HCT116 (cell line): ENCODE measurements at regions not wholly inside any gene's neighbourhood (a gene's known extent, or its start where the extent isn't known, plus 50 kb on each side); places are given as distances from the start of the nearest gene placed in this dataset.

Source experiments
- ATAC-seq: fragments of 200-7000 bp; cut with Tn5 transposase; 2 replicates; pipeline ENCODE4 v1.9.1; 2020; ENCODE audit warnings: mild to moderate bottlenecking, moderate library complexity
- BruUV-seq: library from RNA; stranded (reverse); fragments of 400-500 nt; replicated peaks from 2 replicates; lab custom pipeline; 2021; lab: Mats Ljungman, UMichigan
- CTCF ChIA-PET: fragments of 300-600 bp; sonication (Branson Sonifier 250); formaldehyde crosslinking; loops from one replicate; lab custom pipeline; 2021; ENCODE audit warnings: antibody characterized with exemption; lab: Charles Lee
- POLR2A ChIA-PET: fragments of 300-600, 350-600 bp; sonication (Branson Sonifier 250); formaldehyde crosslinking; loops from one replicate; lab custom pipeline; 2021; ENCODE audit warnings: antibody characterized with exemption; lab: Charles Lee
- RAD21 ChIA-PET, 2 experiments: fragments of 300-600 bp; sonication (Branson Sonifier 250); formaldehyde crosslinking; loops; one replicate each; lab custom pipeline; 2023; ENCODE audit warnings: low total read pairs in 2 of 2; ENCODE audit not compliant: uncharacterized antibody in 2 of 2, unreplicated experiment in 2 of 2, low non-redundant PET in 1 of 2; lab: Charles Lee
- DNase-seq: peaks from one replicate; pipeline ENCODE4 v3.0.0-alpha.2; 2010; ENCODE audit warnings: low read depth, low spot score
- H2AFZ ChIP-seq: fragments of 200-600 bp; shearing (Covaris generic), sonication (generic); 2 replicates; pipeline ENCODE4 v1.6.1; 2017; ENCODE audit warnings: low read depth, mixed run types, mixed read lengths, antibody characterized with exemption, low read length; ENCODE audit not compliant: poor library complexity, severe bottlenecking
- H3K27ac ChIP-seq: 2 replicates; pipeline ENCODE4 v1.5.1; 2012; ENCODE audit warnings: low read depth, low read length
- H3K27me3 ChIP-seq: fragments of 200-600 bp; sonication (generic); 2 replicates; pipeline ENCODE4 v1.6.1; 2016; ENCODE audit warnings: mixed run types, low read length, mixed read lengths; ENCODE audit not compliant: insufficient read depth
- H3K36me3 ChIP-seq, 2 experiments: fragments of 200-500 bp in 1 of 2; fragments of 200-600 bp in 1 of 2; sonication (Bioruptor generic) in 1 of 2; sonication (generic) in 1 of 2; 2 replicates each; pipeline versions ENCODE4 v1.5.1 to v1.6.1; 2014 to 2016; ENCODE audit warnings: low read length in 2 of 2, inconsistent platforms in 1 of 2, mixed read lengths in 1 of 2, mixed run types in 1 of 2; ENCODE audit not compliant: insufficient read depth in 2 of 2, control insufficient read depth in 1 of 2
- H3K4me1 ChIP-seq, 2 experiments: fragments of 200-600 bp in 1 of 2; sonication (generic) in 1 of 2; 2 replicates each; pipeline versions ENCODE4 v1.5.1 to v1.6.1; 2012 to 2017; ENCODE audit warnings: low read length in 2 of 2, inconsistent platforms in 1 of 2, mild to moderate bottlenecking in 1 of 2, mixed read lengths in 1 of 2, mixed run types in 1 of 2, moderate library complexity in 1 of 2; ENCODE audit not compliant: insufficient read depth in 2 of 2, control insufficient read depth in 1 of 2
- H3K4me2 ChIP-seq: fragments of 200-600 bp; sonication (generic); 2 replicates; pipeline ENCODE4 v1.6.1; 2017; ENCODE audit warnings: mixed run types, low read length, mixed read lengths
- H3K4me3 ChIP-seq, 2 experiments: fragments of 200-600 bp in 1 of 2; sonication (generic) in 1 of 2; replicated peaks in 1 of 2; 2 replicates each; pipeline ENCODE4 v1.5.1; 2011 to 2016; ENCODE audit warnings: low read length in 2 of 2, control low read depth in 1 of 2, low read depth in 1 of 2, mild to moderate bottlenecking in 1 of 2, mixed read lengths in 1 of 2, mixed run types in 1 of 2
- H3K79me2 ChIP-seq: fragments of 200-600 bp; sonication (generic); 2 replicates; pipeline ENCODE4 v1.6.1; 2017; ENCODE audit warnings: mild to moderate bottlenecking, mixed run types, low read length, moderate library complexity, mixed read lengths; ENCODE audit not compliant: insufficient read depth
- H3K9ac ChIP-seq: fragments of 200-600 bp; sonication (generic); 2 replicates; pipeline ENCODE4 v1.6.1; 2016; ENCODE audit warnings: low read length, mixed read lengths
- H3K9me2 ChIP-seq: fragments of 200-600 bp; sonication (generic), shearing (Covaris generic); 2 replicates; pipeline ENCODE4 v1.6.1; 2017; ENCODE audit warnings: mixed run types, mild to moderate bottlenecking, moderate library complexity; ENCODE audit not compliant: insufficient read depth
- H3K9me3 ChIP-seq, 2 experiments: fragments of 200-500 bp in 1 of 2; fragments of 200-600 bp in 1 of 2; sonication (Bioruptor generic) in 1 of 2; sonication (generic) in 1 of 2; 2 replicates each; pipeline ENCODE4 v1.6.1; 2014 to 2017; ENCODE audit warnings: low read length in 2 of 2, mixed read lengths in 2 of 2, inconsistent platforms in 1 of 2, low read depth in 1 of 2, mild to moderate bottlenecking in 1 of 2, mixed run types in 1 of 2, moderate library complexity in 1 of 2; ENCODE audit not compliant: control insufficient read depth in 1 of 2, insufficient read depth in 1 of 2
- H4K20me1 ChIP-seq: fragments of 200-600 bp; sonication (generic), shearing (Covaris generic); 2 replicates; pipeline ENCODE4 v1.6.1; 2017; ENCODE audit warnings: mixed run types, mild to moderate bottlenecking, moderate library complexity; ENCODE audit not compliant: insufficient read depth
- CBX3 ChIP-seq: IDR thresholded peaks from 2 replicates; pipeline ENCODE4 v1.6.1; 2012; ENCODE audit warnings: low read depth
- CEBPB ChIP-seq: IDR thresholded peaks from 2 replicates; pipeline ENCODE4 v1.6.1; 2012; ENCODE audit warnings: low read depth
- CTCF ChIP-seq, 3 experiments: fragments of 200-600 bp in 1 of 3; sonication (generic) in 1 of 3; IDR thresholded peaks in 2 of 3; conservative IDR thresholded peaks in 1 of 3; 2 replicates each; pipeline ENCODE4 v1.5.1; 2012 to 2017; ENCODE audit warnings: low read depth in 2 of 3, low read length in 2 of 3, antibody characterized with exemption in 1 of 3, borderline replicate concordance in 1 of 3, control low read depth in 1 of 3, mild to moderate bottlenecking in 1 of 3, mixed read lengths in 1 of 3, mixed run types in 1 of 3, moderate library complexity in 1 of 3; ENCODE audit not compliant: insufficient read depth in 1 of 3
- EGR1 ChIP-seq: IDR thresholded peaks from 2 replicates; pipeline ENCODE4 v1.6.1; 2012; ENCODE audit warnings: low read depth
- ELF1 ChIP-seq: IDR thresholded peaks from 2 replicates; pipeline ENCODE4 v1.6.1; 2012; ENCODE audit warnings: low read depth, borderline replicate concordance
- FOSL1 ChIP-seq: IDR thresholded peaks from 2 replicates; pipeline ENCODE4 v1.6.1; 2012; ENCODE audit warnings: low read depth
- POLR2A ChIP-seq: IDR thresholded peaks from 2 replicates; pipeline ENCODE4 v1.7.0; 2011; ENCODE audit warnings: borderline replicate concordance; ENCODE audit not compliant: insufficient read depth, insufficient read length; ENCODE audit errors: extremely low read depth
- POLR2AphosphoS5 ChIP-seq: IDR thresholded peaks from 2 replicates; pipeline ENCODE4 v1.6.1; 2011; ENCODE audit warnings: mild to moderate bottlenecking, low read depth, low read length, moderate library complexity
- REST ChIP-seq: IDR thresholded peaks from 2 replicates; pipeline ENCODE4 v1.6.1; 2012; ENCODE audit warnings: low read depth
- SRF ChIP-seq: IDR thresholded peaks from 2 replicates; pipeline ENCODE4 v1.6.1; 2012; ENCODE audit warnings: low read depth
- TCF7L2 ChIP-seq: IDR thresholded peaks from 2 replicates; pipeline ENCODE4 v1.7.0; 2011; ENCODE audit warnings: borderline replicate concordance, inconsistent platforms; ENCODE audit not compliant: insufficient read depth, insufficient read length; ENCODE audit errors: extremely low read depth
- ZFX ChIP-seq: fragments of 450-650 bp; IDR thresholded peaks from 2 replicates; pipeline ENCODE4 v1.6.1; 2017
- ZNF274 ChIP-seq: fragments of 200-500 bp; sonication (Bioruptor generic); IDR thresholded peaks from 2 replicates; pipeline ENCODE4 v1.6.1; 2014; ENCODE audit warnings: mild to moderate bottlenecking, low read depth, low read length, inconsistent platforms
- intact Hi-C: fragments of 100-400 bp; cut with micrococcal nuclease; formaldehyde crosslinking; loops from 2 replicates; pipeline ENCODE4 v1.10.0; 2022

- H4K20me1 ChIP-seq = no peaks in the 10 kb centered on the region
- no peak overlapping the region for H2AFZ ChIP-seq
- no peak overlapping the region for H3K4me3 ChIP-seq
- intact Hi-C loops = no loop called here
- ChIA-PET CTCF (no interaction called here), RAD21 (no interaction called here), POLR2A (no interaction called here)
- H3K9me3 ChIP-seq = no peaks in the 10 kb centered on the region
- no peak overlapping the region for H3K9ac ChIP-seq
- no peaks in the 10 kb centered on the region for H3K9me2 ChIP-seq
- H3K27ac ChIP-seq = no peak overlapping the region
- H3K27me3 ChIP-seq = no peaks in the 10 kb centered on the region
- TF ChIP-seq FOSL1 = no peak
- ATAC-seq = no peak
- no peak overlapping the region for H3K4me2 ChIP-seq
- H3K4me1 ChIP-seq = no peaks in the 10 kb centered on the region
- no peaks in the 10 kb centered on the region for H3K79me2 ChIP-seq
- no peak for DNase-seq
- BruUV-seq = no TSS peak
- H3K36me3 ChIP-seq = no peaks in the 10 kb centered on the region
Measured at GRCh38 chr1:232283864-232284263, 346.1 kb downstream of the SIPA1L2 start.

- ChIA-PET RAD21 (interaction anchor here in 1 of 2 experiments (0.7 kb wide), 1 partner anchor 295 kb away, joined by 3 read pairs; no protein-coding TSS in a partner anchor), POLR2A (no interaction called here)
- intact Hi-C loops = no loop called here
- Histone ChIP-seq H3K27me3 (no peaks in the 10 kb centered on the region), H3K79me2 (no peaks in the 10 kb centered on the region), H3K27ac (no peak overlapping the region)
- TF ChIP-seq ZFX = no peak
- TF ChIP-seq POLR2A = no peak
- TF ChIP-seq SRF = no peak
- TF ChIP-seq CTCF (IDR thresholded peaks at IDR 0.05 in 2 of 3, conservative IDR thresholded peaks at IDR 0.05 in 1 of 3; ENCODE audit: borderline replicate concordance in 1 of 3, insufficient read depth in 1 of 3, low read depth in 2 of 3, low read length in 2 of 3) = no peak
- no peak for TF ChIP-seq TCF7L2
- TF ChIP-seq POLR2AphosphoS5 = no peak
- no peak for TF ChIP-seq FOSL1
- no peak for TF ChIP-seq ELF1
- TF ChIP-seq CBX3 = no peak
- TF ChIP-seq REST = no peak
- TF ChIP-seq EGR1 = no peak
- no peak for TF ChIP-seq ZNF274
- no peak for TF ChIP-seq CEBPB
- TF ChIP-seq, all 23 proteins: peak for 0
- H4K20me1 ChIP-seq = no peaks in the 10 kb centered on the region
- no peaks in the 10 kb centered on the region for H3K9me2 ChIP-seq
- BruUV-seq = no TSS peak
- H2AFZ ChIP-seq = no peak overlapping the region
- H3K4me3 ChIP-seq = no peak overlapping the region
- no peaks in the 10 kb centered on the region for H3K36me3 ChIP-seq
- no peak overlapping the region for H3K4me2 ChIP-seq
- H3K9me3 ChIP-seq = no peaks in the 10 kb centered on the region
- H3K4me1 ChIP-seq = no peaks in the 10 kb centered on the region
- ATAC-seq = no peak
- no peak for DNase-seq
- CTCF ChIA-PET = no interaction called here
- H3K9ac ChIP-seq = no peak overlapping the region
Measured at GRCh38 chr1:232282498-232282897, 347.4 kb downstream of the SIPA1L2 start.
